NCI-H1105 treated with DMSO at 0.1 percent for 48 hours (cell line): ENCODE measurements at regions not wholly inside any gene's neighbourhood (a gene's known extent, or its start where the extent isn't known, plus 50 kb on each side); places are given as distances from the start of the nearest gene placed in this dataset.
"Not testable (repeated sequence)": the region's sequence is repeated elsewhere in the genome, so short reads cannot be mapped to it uniquely, and the experiment has no call there.

Experiments
- DNase-seq: peaks from one replicate; lab custom pipeline; 2025; lab: John Stamatoyannopoulos, UW

DNA sequence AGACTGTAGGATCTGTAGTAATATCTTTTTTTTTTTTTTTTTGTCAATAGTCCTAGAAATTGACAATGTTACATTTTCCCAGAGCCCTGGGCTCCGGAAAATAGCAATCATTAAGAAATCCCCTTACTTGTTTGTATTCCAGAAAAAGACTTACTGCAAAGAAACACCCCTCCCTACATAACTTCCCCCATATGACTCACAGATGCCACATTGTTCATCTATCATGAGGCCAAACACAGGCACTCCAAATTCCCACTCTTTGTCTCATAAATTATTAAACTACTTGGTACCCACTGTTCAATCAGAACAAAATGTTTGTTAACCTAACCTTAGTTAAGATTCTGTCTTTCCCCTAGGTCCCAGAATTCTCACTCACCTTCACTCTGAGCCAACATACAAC lies 53.5 kb downstream of the TEX51 start:
- no peak for DNase-seq

DNA sequence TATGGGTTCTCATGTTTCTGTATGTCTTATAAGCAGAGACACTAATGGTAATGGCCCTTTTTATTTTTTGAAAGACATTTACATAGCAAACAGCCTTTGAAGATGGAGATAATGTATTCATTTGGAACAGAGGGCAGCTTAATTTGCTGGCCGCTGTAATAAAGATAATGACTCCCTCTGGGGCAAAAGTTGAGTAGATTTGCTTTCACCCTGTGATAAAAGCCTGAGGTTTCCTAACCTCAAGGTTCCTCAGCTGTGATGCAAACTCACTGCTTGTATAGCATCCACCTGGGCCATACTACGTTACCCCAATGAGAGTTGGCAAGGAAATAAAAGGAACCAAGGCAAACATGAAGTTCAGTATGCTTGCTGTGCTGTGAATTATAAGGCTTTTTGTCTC lies 54.8 kb downstream of the TEX51 start:
- DNase-seq, result peak; percentile 74

DNA sequence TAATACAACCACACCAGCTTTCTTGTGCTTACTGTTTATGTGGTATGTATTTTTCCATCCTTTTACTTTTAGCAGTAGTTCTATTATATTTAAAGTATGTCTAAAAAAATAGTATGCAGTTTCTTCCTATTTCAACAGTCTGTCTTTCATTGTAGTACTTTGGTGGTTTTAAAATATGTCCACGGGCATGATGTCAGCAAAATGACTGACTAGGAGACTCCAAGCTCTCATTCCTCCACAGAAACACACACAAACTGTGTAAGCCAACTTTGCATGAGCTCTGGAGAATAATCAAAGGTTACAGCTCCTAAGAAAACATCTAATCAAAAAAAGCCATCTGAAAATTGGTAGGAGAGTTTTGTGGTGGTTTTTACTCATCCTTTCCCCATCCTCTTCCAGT lies 56.1 kb downstream of the TEX51 start:
- no peak for DNase-seq

DNA sequence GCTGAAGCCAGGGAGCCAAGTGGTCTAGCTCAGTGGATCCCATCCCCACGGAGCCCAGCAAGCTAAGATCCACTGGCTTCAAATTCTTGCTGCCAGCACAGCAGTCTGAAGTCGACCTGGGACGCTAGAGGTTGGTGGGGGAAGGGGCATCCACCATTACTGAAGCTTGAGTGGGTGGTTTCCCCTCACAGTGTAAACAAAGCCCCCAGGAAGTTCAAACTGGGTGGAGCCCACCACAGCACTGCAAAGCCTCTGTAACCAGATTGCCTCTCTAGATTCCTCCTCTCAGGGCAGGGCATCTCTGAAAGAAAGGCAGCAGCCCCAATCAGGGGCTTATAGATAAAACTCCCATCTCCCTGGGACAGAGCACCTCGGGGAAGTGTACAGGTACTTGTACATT lies 58.1 kb downstream of the TEX51 start:
- not testable (repeated sequence) for DNase-seq

DNA sequence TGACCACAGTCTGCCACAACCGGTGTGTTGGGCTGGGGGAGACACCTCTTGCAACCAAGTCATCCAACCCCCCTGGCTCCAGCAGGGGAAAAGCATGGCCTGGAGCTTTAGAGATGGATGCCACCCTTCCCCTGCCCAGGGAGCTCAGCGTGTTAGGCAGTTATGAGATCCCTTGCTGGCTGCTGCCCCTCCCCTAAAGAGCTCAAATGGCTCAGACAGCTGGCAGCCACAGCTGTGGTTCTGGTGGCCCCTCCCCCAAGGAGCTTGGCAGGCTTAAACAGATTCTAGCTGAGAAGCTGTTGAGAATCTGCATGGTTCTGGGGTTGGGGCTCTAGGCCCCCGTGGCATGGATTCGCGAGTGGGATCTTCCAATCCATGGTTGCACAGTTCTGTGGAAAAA lies 64.7 kb downstream of the TEX51 start:
- no peak for DNase-seq

DNA sequence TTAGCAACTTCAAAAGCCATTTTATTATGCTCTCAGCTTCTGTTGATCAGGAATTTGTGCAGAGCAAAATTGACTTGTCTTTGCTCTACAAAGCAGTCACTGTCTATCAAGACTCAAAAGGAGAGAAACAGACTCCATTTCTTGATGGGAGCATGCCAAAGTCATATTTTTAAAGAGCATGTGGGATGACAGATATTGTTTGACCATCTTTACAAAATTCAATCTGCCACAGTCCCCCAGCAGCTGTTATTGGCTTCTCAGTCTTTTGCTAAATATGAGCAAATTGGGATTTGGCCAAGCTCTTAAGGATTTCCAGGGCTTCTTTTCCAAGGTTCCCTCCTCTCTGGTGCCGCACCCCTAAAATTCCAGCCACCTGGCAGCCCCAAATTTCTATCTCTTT lies 67.9 kb downstream of the TEX51 start:
- DNase-seq, result no peak

DNA sequence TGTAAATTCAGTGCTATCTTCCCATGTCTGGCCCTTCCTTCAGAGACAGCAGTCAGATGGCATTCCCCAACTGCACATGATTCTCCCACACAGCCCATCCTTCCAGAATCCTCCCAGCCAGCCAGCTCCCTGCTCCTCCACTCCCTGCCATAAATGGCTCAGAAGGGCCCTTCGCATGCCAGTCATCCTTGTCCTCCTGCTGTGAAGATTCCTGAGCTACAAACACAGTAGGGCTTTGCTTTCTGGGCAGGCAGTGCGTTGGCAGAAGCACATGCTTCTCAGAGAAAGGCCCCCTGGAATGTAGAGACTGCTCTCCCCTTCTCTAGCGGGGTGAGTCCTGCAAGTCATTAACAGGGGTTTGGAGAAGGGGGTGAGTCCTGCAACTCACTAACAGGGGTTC lies 71.9 kb downstream of the TEX51 start:
- DNase-seq, result no peak

DNA sequence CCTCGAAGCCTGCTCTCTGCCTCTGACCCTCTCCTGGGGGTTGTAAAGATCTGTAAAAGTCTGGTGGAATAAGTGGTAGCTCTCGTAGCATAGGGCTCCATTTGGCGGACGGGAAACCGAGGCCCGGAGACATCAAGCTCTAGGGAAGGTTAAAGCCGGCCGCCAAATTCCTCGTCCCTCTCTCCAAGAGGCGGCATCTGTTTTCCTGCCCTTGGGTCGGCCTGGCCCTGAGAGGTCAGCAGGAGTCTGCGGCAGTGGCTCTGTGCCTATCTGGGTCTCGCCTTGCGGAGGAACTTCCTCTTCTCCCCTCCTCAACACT lies 72.4 kb downstream of the TEX51 start:
- DNase-seq, result no peak

DNA sequence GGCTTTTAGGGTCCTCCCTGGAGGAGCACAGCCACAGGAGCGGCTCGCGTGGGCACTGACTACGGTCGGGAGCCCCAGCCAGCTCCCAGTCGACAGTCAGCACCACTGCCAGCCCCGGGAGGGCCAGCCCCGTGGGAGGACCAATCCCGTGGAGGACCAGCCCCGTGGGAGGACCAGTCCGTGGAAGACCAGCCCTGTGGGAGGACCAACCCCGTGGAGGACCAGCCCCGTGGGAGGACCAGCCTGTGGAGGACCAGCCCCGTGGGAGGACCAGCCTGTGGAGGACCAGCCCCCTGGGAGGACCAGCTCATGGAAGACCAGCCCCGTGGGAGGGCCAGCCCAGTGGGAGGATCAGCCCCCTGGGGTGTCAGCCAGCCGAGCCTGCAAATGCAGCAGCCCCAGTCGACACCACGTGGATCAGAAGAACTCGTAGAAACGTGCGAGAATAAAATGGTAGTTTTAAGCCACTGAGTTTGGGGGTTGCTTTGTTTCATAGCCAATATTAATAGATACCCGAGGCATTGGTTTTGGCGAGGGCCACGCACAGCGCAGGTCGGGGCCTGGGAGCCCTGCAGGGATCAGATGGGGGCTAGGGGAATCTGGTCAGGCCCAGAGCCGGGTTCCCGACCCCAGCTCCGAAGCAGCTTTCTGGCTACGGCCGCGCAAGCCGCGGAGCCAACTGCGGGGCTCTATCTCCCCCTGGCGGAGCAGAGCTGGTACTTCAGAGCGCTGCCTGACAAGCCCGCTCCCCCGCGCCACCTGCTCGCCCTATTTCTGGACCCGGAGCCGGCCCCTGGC lies 73.0 kb downstream of the TEX51 start:
- peak; percentile 67 for DNase-seq

DNA sequence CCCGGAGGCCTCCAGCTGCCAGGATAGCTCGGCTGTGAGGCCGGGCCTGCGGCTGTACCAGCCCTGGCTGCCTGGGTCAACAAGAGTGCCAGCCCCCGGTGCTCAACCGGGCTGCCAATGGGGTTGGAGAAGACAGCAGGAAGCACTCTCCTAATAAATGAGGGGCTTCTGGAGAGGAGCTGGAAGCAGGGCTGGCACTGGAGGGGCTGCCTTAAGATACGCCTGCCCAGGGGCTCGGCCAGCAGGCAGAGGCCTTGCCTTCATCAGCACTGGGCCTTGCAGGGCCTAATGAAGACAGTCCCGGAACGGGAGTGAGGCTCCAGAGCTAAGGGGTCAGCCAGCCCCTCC lies 73.6 kb downstream of the TEX51 start:
- DNase-seq, result no peak

DNA sequence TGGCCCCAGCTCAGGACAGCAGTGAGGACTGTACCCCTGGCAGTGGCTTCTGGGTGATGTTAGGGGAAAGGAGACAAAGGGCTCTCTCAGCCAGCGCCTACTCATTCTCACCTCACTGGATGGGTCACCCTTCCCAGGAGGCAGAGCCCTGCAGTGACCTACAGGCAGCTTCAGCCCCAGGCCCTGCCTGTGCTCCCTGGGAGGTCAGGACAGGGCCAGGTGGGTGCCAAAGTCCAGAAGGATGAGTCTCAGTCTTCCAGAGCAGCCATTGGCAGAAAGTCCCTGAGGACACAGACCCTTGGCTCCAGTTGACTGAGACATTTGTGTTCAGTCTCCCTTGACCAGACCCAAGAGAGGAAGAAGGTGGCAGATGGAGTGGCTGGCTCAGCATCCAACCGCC lies 75.1 kb downstream of the TEX51 start:
- DNase-seq, result no peak

DNA sequence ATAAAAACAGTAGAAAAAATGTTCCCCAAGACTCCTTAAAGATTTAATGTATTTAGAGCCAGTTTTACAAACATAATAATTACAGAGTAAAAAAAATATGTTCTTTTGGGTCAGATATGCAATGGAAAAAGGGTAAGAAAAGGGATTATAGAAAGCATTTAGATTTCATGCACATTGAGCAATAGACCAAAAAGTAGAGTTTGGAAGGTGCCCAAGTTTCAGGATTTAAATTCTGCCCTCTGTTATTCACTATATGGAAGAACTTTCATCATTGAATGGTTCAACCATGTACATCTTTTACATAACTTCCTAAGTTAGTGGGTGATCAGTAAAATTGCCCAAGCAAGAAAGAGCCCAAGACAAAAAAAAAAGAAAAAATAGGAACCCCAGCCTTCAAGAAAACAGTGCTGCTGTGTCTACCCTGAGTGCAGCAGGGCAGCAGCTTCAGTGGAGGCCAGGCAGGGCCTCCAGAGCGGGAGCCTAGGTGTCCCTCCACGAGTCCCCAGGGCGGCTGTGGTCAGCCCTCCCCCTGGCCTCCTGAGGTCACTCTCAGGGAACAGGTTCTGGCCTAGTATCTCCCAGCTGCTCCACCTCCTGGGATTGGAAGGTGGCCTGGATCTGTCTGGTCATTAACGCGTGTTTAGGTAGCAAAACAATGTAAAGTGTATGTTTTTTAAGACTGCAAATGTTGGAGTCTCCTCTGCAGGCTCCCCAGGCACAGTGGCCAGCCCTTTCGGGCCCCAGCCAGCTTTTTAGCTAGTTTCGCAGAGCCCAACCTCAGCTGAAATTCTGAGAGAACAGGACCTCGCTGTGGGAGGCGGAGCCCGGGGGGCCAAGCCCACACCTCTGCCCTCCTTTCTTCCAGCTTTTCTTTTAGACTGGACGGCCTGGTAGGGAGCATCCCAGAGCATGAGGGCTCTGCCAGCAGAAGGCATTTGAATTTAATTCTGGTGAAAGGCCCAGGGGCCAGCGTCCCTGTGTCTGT lies 77.3 kb downstream of the TEX51 start:
- no peak for DNase-seq

DNA sequence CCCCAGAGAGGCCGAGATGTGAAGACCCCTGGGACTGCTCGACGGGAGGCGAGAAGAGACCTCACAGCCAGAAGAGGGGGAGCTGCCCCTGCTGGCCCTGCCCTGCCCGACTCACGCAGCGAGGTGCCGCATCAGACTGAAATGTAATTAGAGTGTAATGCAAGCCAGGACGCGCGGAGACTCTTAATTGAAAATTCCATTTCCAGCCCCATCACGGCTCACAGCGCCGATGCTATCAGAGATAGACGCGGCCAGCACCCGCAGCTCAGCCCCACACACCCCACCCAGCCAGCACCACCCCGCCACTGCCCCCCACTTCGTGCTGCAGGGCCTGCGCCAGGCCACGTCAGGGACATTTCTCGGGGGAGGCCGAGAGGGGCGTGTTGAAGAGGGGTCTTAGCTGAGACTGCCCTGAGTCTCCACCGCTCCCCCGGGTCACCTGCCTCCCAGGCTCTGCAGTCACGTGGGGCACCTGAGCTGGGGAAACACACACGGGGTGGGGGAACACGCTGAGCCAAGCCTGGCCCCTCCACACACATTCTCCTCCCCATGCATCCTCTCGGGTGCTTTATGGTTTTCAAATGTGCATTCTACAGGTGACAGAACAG lies 78.1 kb downstream of the TEX51 start:
- DNase-seq, result no peak

DNA sequence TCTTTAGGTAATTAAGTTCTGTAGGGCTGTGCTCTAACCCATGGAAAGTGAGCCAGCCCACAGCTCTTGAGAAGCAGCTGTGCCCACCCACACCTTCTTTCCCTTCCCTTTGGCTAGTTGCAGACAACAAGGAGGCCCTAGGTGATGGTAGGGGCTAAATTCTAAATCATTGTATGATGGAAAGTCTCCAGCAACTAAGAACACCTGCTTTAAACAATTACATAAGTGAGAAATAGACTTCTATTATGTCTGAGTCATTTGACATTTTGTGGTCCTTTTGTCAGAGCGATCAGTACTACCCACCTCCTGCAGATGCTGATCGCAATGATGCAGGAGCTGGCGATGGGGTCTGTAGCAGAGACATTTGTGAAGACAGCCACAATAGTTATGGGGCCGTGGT lies 79.6 kb downstream of the TEX51 start:
- no peak for DNase-seq

DNA sequence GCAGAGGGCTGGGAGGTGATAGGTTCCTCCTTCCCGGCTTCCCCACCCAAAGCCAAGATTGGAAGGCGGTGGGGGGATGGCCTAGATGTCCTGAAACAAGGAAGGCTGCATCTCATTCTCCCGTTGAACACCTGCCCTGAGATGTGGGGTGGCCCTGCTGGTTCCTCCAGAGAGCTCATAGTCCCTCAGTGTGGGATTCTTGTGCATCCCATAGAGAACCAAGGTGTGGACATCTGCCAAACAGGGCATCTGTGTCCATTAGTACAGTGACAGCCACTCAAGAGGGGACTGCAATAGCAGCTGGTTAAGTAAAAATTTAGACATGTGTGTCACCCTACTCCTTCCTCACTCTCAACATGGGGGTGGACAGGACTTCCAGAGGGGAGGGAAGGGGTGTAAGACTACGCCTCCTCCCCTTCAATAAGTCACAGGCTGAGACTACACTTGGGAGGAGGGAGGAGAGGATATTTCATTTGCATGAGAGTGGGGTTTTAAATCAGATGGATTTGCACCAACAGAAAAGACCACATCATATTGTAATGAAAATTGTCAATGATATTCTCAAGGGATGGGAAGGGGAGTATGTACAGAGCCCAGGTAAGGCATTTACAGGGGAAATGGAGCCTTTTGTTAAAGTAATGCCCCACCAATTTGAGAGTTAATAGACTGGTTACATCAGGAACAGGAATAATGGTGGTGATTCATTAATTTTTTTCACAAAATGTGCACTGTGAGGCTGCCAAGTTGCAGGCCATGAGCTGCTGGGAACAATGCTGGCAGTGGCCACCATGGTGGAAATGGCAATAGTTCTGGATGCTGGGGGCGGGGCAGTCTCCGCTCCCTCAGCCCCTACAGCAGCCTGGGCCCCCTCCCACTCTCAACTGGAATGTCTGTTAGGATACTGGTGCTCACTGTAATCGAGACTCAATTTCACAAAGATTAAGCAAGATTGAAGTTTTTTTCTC lies 80.6 kb downstream of the TEX51 start:
- DNase-seq, result no peak

DNA sequence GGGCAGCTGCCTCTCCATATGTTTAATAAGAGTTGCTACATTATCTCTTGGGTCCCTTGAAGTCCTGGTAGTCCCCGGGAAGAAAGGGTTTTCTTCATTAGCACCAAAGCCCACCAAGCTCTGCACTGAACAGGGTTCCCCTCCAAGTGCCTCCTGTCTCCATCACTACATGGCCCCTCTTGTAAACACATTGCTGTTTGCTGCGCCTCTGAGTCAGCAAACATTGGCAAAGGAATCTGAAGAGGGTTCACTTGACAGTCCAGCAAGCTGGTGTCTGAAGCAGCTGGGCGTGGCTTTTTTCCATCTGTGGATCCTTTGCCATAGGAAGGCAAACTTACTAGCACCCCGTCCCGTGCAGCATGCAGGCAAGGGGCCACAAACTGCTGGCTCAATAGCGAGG lies 82.8 kb downstream of the TEX51 start:
- no peak for DNase-seq

DNA sequence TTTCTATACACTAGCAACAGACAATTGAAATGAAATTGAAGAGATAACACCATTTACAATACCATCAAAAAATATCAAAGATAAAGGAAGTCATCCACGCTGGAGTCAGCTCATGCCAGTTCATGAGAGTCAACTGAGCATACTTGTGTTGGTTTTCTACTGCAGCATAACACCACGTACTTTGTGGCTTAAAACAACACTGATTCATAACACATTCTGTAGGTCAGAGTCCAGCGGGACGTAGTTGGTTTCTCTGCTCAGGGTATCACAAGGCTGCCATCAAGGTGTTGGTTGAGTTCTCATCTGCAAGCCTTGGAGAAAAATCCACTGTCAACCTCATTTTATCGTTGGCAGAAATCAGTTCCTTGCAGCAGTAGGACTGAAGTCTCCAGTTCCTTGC lies 84.2 kb downstream of the TEX51 start:
- no peak for DNase-seq

DNA sequence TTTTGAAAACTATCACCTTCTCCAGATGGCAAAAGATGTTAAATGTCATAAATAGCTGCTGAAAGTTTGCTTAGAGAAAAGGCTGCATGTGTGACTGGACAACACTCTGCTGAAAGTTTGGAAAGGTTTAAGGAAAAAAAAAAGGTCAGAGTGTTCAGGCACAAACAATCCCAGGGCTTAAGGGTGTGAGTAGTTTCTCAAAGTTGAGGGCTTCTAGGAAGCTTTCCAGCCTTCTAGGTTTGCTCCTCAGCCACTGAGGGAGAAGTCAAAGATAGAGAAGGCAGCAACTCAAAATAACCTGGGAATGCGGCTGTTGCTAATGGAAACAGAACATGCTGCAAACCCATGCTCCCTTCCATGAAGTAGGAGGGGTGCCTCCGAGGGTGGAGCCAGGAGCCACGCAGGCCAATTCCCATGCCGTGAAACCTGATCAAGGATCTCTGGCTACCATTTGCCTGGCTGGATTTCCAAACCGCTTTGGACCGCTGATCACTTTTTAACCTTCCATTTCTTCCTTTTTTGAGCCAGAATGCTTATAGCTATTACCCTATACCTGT lies 88.0 kb downstream of the TEX51 start:
- DNase-seq, result no peak

DNA sequence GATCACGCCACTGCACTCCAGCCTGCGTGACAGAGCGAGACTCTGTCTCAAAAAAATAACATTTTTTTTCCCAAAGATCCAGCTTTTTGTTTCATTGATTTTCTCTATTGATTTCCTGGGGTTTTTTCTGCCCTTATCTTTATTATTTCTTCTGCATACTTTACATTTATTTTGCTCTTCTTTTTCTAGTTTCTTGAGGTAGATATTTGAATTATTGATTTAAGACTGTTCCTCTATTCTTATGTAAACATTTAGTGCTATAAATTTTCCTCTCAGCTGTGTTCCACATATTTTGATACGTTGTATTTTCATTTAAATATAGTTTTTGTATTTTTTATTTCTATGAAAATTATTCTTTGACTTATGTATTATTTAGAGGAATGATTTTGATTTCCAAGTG lies 89.8 kb downstream of the TEX51 start:
- DNase-seq, result no peak

DNA sequence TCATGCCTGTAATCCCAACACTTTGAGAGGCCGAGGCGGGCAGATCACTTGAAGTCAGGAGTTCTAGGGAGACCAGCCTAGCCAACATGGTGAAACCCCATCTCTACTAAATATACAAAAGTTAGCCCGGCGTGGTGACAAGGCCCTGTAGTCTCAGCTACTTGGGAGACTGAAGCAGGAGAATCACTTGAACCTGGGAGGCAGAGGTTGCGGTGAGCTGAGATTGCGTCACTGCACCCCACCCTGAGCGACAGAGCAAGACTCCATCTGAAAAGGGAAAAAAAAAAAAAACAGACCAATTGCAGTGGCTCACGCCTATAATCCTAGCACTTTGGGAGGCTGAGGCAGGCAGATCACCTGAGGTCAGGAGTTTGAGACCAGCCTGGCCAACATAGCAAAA lies 90.4 kb downstream of the TEX51 start:
- not testable (repeated sequence) for DNase-seq

DNA sequence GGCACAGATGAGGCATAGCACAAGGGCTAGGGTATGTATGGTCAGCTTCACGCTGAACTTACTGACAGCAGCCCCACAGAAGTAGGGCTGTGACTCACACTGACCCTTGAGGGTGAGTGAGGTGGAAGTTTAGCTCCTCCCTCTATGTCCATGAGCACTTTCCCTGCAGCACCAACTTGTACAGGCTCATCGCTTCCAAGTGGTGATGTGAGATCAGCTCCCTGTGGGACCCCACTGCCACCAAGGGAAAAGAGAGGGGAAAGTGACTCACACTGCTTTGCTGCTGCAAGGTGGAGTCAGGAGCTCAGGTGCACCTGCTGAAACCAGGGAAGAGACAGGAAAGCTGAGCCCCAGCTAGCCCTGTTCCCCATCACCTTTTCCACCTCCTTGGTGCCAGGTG lies 91.5 kb downstream of the TEX51 start:
- no peak for DNase-seq
